GM19468 (cell line): ENCODE measurements at regions not wholly inside any gene's neighbourhood (a gene's known extent, or its start where the extent isn't known, plus 50 kb on each side); places are given as distances from the start of the nearest gene placed in this dataset.

ENCODE experiments used
- ATAC-seq: cut with Tn5 transposase; IDR thresholded peaks from one replicate; pipeline ENCODE4 v1.9.1; 2021; ENCODE audit warnings: mild to moderate bottlenecking, moderate library complexity, moderate number of reproducible peaks; ENCODE audit not compliant: unreplicated experiment; ENCODE audit errors: extremely low read depth

DNA sequence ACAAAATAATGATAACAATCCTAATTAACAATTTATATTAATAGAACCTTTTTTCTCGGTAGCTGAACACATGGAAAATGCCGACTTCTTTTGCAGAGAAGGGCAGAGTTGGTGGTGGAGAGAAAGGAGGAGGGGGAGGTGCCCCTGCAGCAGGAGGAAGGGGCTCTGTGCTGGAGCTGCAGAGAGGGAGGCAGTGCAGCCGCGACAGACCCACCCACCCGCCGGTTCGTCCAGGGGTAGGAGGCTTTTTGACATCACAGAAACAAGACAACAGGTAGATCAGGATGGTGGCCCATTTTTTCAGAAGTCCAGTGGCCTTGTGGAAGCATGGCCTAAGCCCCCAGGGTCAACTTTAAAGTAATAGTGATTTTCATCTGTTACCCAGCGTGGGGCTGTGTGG lies 321.1 kb upstream of the SALL3 start:
- no peak for ATAC-seq

DNA sequence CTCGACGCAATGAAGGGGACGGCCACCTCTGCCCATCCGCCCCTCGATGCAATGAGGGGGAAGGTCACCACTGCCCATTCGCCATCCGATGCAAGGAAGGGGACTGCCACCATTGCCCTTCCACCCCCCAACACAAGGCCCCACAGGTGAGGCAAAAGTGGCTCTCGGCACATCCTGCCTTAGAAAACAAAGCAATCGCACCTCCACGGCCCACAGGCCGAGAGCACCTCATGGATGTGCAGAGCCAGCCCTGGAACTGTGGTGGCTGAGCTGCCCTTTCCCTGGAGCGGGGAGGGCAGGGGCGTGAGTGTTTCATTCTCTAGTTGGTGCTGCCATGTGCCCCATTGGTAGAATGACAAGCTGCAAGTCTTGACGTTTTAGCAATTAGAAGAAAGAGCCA lies 320.6 kb upstream of the SALL3 start:
- ATAC-seq: no peak

DNA sequence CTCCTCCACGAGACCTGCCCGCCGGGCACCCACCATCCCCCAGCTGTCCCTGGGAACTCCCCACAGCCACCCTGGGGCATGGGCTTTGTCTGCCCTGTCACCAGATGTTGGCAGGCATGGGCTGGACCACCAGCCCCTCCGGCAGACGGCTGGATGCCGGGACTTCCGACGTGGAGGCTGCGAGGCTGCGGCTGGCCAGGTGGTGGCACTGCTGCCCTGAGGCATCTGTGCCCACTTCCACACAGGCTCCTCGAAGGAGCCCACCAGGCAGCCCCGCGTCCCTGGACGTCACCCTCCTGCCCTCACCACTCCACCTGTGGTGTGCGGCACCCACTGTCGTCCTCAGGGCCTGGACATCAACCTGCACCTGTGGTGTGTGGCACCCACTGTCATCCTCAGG lies 319.9 kb upstream of the SALL3 start:
- no peak for ATAC-seq

- no peak for ATAC-seq
Observed at GRCh38 chr18:78660311-78660710, 319.3 kb upstream of the SALL3 start.

DNA sequence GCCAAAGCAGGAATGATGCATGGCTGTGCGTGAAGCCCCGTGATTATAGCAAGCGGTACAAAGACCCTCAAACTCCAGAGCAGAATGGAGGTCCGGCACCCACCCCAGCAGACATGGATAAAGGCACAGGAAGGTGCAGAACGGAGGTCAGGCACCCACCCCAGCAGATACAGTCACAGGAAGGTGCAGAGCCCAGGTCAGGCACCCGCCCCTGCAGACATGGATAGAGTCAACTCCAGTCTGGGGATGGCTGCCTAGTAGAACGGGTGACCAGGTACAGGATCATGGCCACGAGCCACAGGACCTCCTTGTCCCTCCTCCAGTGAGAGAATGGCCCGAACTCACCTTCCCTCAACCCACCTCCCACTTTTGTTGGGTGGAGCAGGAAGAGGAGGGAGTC lies 318.3 kb upstream of the SALL3 start:
- no peak for ATAC-seq

DNA sequence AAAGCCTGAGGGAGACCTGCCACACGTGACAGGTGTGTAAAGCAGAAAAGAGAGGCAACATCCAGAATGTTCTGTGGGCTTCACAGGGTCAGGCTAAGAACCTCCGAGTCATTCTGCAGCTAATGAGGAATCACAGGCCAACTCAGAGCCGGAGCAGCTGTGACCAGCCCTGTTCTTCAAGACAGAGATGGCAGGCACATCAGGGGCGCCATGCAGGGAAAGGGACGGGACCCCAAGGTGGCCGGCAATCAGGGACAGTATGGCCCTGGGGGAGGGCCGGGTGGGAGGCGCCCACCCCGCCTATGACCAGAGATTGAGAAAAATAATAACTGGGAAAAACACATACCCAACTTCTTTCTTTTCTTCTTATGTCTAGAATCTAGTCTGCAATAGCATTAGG lies 316.7 kb upstream of the SALL3 start:
- no peak for ATAC-seq

- no peak for ATAC-seq
Observed at GRCh38 chr18:78664048-78664447, 315.6 kb upstream of the SALL3 start.

GRCh38 chr18:78664848-78665247 lies 314.8 kb upstream of the SALL3 start:
- no peak for ATAC-seq

DNA sequence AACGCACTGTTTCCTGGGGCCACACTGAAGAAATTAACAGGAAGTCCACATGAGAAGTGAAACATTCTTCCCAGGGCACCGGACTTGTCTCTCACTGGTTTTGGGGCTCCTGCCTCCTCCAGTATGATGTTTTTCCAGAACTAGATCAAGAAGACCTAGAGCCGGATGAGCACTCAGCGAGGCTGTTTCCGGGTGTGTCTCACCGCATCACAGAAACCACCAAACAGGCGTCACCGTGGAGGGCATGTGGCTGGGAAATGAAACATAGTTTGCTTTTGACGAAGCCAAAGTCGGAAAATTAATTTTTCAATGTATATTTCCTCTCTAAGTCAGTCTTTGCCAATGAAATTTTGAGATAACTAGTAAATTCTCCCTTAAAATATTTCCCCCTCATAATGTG lies 314.0 kb upstream of the SALL3 start:
- no peak for ATAC-seq

GRCh38 chr18:78666666-78667335 lies 312.8 kb upstream of the SALL3 start:
- no peak for ATAC-seq

DNA sequence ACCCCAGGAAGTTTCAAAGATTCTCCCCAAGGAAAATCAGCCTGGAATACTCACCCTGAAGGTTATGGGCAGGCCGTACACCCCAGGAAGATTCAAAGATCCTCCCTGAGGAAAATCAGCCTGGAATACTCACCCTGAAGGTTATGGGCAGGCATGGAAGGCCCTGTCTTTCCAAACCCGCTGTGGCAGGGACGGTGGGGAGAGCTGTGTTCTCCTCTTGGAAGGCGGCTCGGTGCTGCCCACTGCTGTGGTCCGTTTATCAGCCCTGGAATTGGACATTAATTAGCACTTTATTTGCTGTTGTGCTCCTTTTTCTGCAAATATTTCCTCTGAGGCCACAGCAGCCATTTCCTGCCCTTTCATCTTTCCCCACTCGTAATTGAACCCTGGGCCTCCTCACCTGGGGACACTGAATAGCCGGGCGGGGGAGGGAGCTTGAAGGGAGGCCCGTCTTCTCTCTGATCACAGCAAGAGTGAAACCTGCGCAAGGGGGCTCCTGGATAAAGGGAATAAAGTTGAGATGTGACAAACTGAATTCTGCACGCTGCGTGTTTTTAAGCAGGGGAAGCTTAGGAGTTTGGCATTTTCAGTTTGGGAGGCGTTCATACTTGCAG lies 308.7 kb upstream of the SALL3 start:
- no peak for ATAC-seq

GRCh38 chr18:78671551-78671950 lies 308.1 kb upstream of the SALL3 start:
- no peak for ATAC-seq

DNA sequence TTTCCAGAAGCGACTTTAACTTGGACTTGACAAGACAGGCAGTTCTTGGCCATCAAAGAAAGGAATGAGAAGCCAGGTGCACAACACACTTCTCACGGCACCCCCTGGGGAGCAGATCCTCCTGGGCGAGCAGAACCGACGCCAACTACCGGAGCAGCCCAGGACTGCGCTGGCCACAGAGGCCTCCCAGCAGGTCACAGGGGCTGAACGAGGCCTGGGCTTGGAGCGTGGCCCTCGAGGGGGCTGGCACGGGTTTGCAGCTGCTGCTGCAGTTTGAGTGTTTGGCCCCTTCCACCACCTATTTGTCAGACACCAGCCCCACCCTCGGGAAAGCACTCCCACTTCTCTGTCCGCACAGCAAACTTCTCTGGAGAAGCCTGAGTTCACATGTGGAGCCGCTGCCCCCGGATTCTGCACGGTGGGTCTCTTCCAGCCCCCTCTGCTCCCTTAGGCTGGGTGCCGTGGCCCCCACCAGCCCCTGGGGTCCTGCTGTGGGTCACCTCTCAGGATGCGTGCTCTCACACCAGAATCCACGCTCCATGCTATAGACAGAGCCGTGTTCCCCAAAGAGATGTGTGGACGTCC lies 306.7 kb upstream of the SALL3 start:
- no peak for ATAC-seq

DNA sequence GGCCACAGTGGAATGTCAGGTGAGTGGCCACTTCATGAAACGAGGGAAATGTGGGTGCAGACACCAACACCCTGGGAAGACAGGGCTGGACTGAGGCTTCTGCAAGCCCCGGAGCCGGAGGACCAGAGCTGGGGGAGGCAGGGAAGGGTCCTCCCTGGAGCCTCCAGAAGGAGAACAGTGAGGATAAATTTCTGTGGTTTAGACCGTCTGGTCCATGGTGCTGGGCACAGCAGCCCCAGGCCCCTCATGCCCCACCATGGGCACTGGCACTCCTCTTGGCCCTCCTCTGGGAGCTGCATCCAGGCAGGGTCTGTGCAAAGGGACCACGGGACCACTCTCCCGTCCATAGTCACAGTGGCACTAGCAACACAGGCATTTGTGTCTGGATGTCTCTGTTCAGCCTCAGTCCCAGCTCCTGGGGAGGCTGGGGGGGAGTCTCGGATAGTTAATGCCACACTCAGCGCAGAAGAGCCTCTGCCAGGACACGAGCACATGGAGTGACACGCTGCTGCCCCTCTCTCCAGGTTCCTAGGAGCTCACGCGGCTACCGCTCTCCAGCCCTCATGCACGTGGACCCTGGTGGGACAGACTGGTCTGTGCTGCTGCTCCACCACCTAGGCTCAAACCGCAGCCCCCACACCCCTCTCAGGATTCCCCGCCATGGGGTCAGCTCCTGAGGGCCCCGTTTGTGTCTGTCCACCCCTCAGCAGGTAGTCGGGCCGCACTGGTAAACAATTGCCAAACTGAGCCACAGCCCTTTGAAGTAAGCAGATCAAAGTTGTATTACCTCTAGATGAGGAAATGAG lies 305.9 kb upstream of the SALL3 start:
- ATAC-seq: no peak

DNA sequence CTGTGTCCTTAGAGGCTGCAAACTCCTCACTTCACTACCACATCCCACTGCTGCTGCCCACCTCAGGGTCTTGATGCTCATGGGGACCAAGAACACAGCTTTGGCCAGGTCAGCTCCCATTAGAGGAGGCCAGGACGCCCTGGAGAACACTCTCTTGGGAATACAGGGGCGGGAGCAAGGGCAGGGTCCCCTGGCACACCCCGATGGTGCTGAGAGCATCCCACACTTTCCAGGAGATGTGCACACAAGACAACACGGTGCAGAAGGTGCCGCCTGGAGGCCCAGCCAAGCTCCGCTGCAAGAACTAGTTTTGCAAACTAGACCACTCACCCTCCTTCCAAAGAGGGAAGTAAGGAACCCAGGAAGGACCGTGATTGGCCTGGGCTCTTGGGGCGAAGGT lies 304.4 kb upstream of the SALL3 start:
- ATAC-seq: no peak

- ATAC-seq: no peak
Observed at GRCh38 chr18:78676622-78677482, 302.8 kb upstream of the SALL3 start.

DNA sequence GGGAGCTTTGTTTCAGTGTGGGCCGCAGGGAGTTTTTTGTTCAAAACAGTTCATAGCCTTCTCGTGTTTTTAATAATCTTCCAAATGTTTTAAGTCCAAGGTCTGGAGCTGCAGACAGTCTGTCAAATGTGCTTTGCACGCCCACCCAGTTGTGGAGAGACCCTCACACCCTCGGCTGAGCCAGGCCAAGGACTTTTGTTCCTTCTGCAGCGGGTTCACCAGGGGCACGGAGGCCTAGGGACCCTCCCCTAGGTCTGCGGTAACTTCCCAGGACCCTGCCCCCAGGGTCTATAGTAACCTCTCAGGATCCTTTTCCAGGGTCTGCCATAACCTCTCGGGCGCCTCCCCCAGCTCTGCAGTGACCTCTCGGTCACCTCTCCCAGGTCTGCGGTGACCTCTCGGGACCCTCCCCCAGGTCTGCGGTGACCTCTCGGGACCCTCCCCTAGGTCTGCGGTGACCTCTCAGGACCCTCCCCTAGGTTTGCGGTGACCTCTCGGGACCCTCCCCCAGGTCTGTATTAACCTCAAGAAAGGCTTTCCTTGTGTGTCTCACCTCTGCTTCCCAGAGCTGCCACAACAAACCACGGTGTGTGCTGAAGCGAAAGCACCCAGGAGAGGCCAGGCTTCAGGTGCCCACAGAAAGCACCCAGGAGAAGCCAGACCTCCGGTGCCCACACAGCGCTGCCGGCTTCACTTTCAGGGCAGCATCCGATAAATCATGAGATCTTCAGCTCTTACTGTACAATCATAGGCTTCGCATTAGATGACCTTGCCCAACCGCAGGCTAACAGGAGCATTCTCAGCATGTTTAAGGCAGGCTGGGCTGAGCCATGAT lies 301.9 kb upstream of the SALL3 start:
- ATAC-seq: no peak

DNA sequence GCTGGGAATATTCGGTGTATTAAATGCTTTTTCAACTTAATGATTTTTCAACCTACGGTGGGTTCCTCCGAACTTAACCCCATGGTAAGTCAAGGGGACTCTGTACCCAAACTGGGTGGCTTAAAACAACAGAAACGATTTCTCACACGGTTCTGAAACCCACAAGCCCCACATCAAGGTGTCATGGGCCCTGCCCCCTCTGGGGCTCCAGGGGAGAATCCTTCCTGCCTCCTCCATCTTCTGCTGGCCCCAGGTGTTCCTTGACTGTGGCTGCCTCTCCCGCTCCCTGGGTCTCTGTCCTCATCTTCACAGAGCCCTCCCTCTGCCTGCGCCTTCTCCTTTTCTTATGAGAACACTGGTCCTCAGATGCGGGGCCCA lies 301.3 kb upstream of the SALL3 start:
- no peak for ATAC-seq

- no peak for ATAC-seq
Observed at GRCh38 chr18:78679031-78679430, 300.6 kb upstream of the SALL3 start.
